ENCODE measurements at regions not wholly inside any gene's neighbourhood (a gene's known extent, or its start where the extent isn't known, plus 50 kb on each side); places are given as distances from the start of the nearest gene placed in this dataset.

- intact Hi-C loops (cut with DNase I), result no loop called here
- no peak overlapping the region for H3K4me3 ChIP-seq
- no peaks in the 10 kb centered on the region for H3K36me3 ChIP-seq
- H3K27ac ChIP-seq, result no peak overlapping the region
- H3K9me3 ChIP-seq, result no peaks in the 10 kb centered on the region
- H3K27me3 ChIP-seq, result no peaks in the 10 kb centered on the region
- H3K4me1 ChIP-seq, result no peaks in the 10 kb centered on the region
- TF ChIP-seq CTCF (IDR thresholded peaks at IDR 0.05), result no peak
- no peak for DNase-seq
- no peak for ATAC-seq
These were observed 513.0 kb downstream of the RAB38 start for GRCh38 chr11:87662287-87662686.

GRCh38 chr11:87660926-87661660 lies 514.1 kb downstream of the RAB38 start:
- Histone ChIP-seq H3K9me3 (no peaks in the 10 kb centered on the region), H3K27me3 (no peaks in the 10 kb centered on the region), H3K4me3 (no peak overlapping the region), H3K4me1 (no peaks in the 10 kb centered on the region), H3K36me3 (no peaks in the 10 kb centered on the region), H3K27ac (no peak overlapping the region)
- ATAC-seq (no peak), DNase-seq (no peak)
- no peak for TF ChIP-seq CTCF (IDR thresholded peaks at IDR 0.05)
- intact Hi-C loops (cut with DNase I), result no loop called here

GRCh38 chr11:87659807-87660206 lies 515.4 kb downstream of the RAB38 start:
- TF ChIP-seq CTCF (IDR thresholded peaks at IDR 0.05), result no peak
- Histone ChIP-seq H3K4me1 (no peaks in the 10 kb centered on the region), H3K27ac (no peak overlapping the region), H3K27me3 (no peaks in the 10 kb centered on the region), H3K4me3 (no peak overlapping the region), H3K36me3 (no peaks in the 10 kb centered on the region), H3K9me3 (no peaks in the 10 kb centered on the region)
- ATAC-seq (no peak), DNase-seq (no peak)
- intact Hi-C loops (cut with DNase I), result no loop called here

- Histone ChIP-seq H3K27ac (no peak overlapping the region), H3K9me3 (peaks cover 5% of the 10 kb centered on the region), H3K4me3 (no peak overlapping the region), H3K27me3 (no peaks in the 10 kb centered on the region), H3K4me1 (no peaks in the 10 kb centered on the region), H3K36me3 (no peaks in the 10 kb centered on the region)
- no peak for DNase-seq
- no peak for TF ChIP-seq CTCF (IDR thresholded peaks at IDR 0.05)
- ATAC-seq, result no peak
- intact Hi-C loops (cut with DNase I), result no loop called here
These were observed 529.6 kb downstream of the RAB38 start for GRCh38 chr11:87645626-87646025.

- Histone ChIP-seq H3K36me3 (no peaks in the 10 kb centered on the region), H3K9me3 (no peaks in the 10 kb centered on the region), H3K4me1 (no peaks in the 10 kb centered on the region), H3K4me3 (no peak overlapping the region), H3K27ac (no peak overlapping the region), H3K27me3 (no peaks in the 10 kb centered on the region)
- intact Hi-C loops (cut with DNase I), result no loop called here
- no peak for DNase-seq
- ATAC-seq, result no peak
- TF ChIP-seq CTCF (IDR thresholded peaks at IDR 0.05), result no peak
These were observed 535.4 kb downstream of the RAB38 start for GRCh38 chr11:87639753-87640364.

All from upper lobe of right lung (tissue), 1 donor.